ENCODE measurements at regions not wholly inside any gene's neighbourhood (a gene's known extent, or its start where the extent isn't known, plus 50 kb on each side); places are given as distances from the start of the nearest gene placed in this dataset.

GRCh38 chr21:36247316-36248010 is 72.5 kb upstream of the MORC3 start:
- TF ChIP-seq, protein P1, sequence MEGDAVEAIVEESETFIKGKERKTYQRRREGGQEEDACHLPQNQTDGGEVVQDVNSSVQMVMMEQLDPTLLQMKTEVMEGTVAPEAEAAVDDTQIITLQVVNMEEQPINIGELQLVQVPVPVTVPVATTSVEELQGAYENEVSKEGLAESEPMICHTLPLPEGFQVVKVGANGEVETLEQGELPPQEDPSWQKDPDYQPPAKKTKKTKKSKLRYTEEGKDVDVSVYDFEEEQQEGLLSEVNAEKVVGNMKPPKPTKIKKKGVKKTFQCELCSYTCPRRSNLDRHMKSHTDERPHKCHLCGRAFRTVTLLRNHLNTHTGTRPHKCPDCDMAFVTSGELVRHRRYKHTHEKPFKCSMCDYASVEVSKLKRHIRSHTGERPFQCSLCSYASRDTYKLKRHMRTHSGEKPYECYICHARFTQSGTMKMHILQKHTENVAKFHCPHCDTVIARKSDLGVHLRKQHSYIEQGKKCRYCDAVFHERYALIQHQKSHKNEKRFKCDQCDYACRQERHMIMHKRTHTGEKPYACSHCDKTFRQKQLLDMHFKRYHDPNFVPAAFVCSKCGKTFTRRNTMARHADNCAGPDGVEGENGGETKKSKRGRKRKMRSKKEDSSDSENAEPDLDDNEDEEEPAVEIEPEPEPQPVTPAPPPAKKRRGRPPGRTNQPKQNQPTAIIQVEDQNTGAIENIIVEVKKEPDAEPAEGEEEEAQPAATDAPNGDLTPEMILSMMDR (conservative IDR thresholded peaks at IDR 0.05 in 1 of 2, IDR thresholded peaks at IDR 0.05 in 1 of 2; ENCODE audit: low read depth in 1 of 2, low read length in 2 of 2) = no peak
- no peak for TF ChIP-seq EZH2 (IDR thresholded peaks at IDR 0.05; ENCODE audit: low read length, missing control alignments)
- Histone ChIP-seq H3K4me2 (ENCODE audit: extremely low read depth, insufficient read depth, low read length) (no peak overlapping the region), H3K9ac (ENCODE audit: insufficient read depth, low read length) (no peak overlapping the region), H3K27me3 (ENCODE audit: control insufficient read depth, insufficient read depth, low read length) (no peaks in the 10 kb centered on the region), H3K4me3 (replicated peaks in 1 of 4; ENCODE audit: control extremely low read depth in 1 of 4, insufficient read depth in 1 of 4, low read depth in 3 of 4, low read length in 4 of 4) (no peak overlapping the region), H3K27ac (ENCODE audit: insufficient read depth, low read length) (no peak overlapping the region), H3K79me2 (ENCODE audit: control insufficient read depth, insufficient read depth, low read length) (no peaks in the 10 kb centered on the region), H3K4me1 (ENCODE audit: control insufficient read depth, extremely low read depth, insufficient read depth, low read length) (no peaks in the 10 kb centered on the region), H3K9me3 (ENCODE audit: control insufficient read depth, insufficient read depth, low read depth, low read length) (no peaks in the 10 kb centered on the region), H3K36me3 (ENCODE audit: control insufficient read depth, insufficient read depth, low read length) (peaks cover 16% of the 10 kb centered on the region), H4K20me1 (ENCODE audit: control insufficient read depth, extremely low read depth, insufficient read depth, low read length) (no peaks in the 10 kb centered on the region), H2AFZ (ENCODE audit: low read length) (no peak overlapping the region)
- DNase-seq (ENCODE audit: low read depth in 2 of 2) = peak in 1 of 2 donors; percentile 67

GRCh38 chr21:36249576-36250422 is 70.2 kb upstream of the MORC3 start:
- TF ChIP-seq, protein P1 (conservative IDR thresholded peaks at IDR 0.05 in 1 of 2, IDR thresholded peaks at IDR 0.05 in 1 of 2; ENCODE audit: low read depth in 1 of 2, low read length in 2 of 2) = no peak
- TF ChIP-seq EZH2 (IDR thresholded peaks at IDR 0.05; ENCODE audit: low read length, missing control alignments) = no peak
- H3K27me3 ChIP-seq (ENCODE audit: control insufficient read depth, insufficient read depth, low read length) = no peaks in the 10 kb centered on the region
- DNase-seq (ENCODE audit: low read depth in 2 of 2) = no peak
- no peak overlapping the region for H3K4me3 ChIP-seq (replicated peaks in 1 of 4; ENCODE audit: control extremely low read depth in 1 of 4, insufficient read depth in 1 of 4, low read depth in 3 of 4, low read length in 4 of 4)
- H3K4me2 ChIP-seq (ENCODE audit: extremely low read depth, insufficient read depth, low read length) = no peak overlapping the region
- no peaks in the 10 kb centered on the region for H4K20me1 ChIP-seq (ENCODE audit: control insufficient read depth, extremely low read depth, insufficient read depth, low read length)
- H3K27ac ChIP-seq (ENCODE audit: insufficient read depth, low read length) = no peak overlapping the region
- H3K9ac ChIP-seq (ENCODE audit: insufficient read depth, low read length) = no peak overlapping the region
- H3K36me3 ChIP-seq (ENCODE audit: control insufficient read depth, insufficient read depth, low read length) = peaks cover 16% of the 10 kb centered on the region
- H3K4me1 ChIP-seq (ENCODE audit: control insufficient read depth, extremely low read depth, insufficient read depth, low read length) = no peaks in the 10 kb centered on the region
- H2AFZ ChIP-seq (ENCODE audit: low read length) = no peak overlapping the region
- H3K9me3 ChIP-seq (ENCODE audit: control insufficient read depth, insufficient read depth, low read depth, low read length) = no peaks in the 10 kb centered on the region
- no peaks in the 10 kb centered on the region for H3K79me2 ChIP-seq (ENCODE audit: control insufficient read depth, insufficient read depth, low read length)

DNA sequence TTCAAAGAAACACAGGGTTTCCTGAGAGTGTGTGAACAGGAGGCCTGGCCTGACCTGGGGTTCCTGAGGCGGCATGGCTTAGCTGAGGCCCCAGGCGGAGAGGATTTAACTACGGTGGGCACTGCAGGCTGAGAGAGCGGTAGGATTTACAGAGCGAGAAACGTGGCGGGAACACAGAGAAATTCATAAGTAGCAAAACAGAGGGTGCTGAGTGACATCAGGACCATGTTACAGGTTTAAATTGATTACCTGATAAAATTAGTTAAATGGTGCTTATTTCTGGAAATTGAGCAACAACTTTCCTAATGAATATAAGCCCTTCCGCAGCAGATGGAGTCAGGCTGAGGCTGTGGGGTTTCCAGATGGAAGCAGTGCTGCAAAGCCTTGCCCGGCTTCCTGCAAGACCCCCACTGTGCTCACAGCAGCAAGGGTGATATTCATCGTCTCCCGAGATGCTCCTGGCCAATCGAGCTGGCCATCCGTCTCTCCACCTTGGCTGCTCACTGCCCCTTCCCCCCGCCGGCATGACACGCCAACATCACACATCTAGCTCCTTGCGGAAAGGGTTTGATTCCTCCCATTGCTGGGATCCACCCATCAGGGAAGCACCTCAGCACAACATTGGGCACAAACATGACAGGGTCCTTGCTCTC is 69.4 kb upstream of the MORC3 start:
- H3K27ac ChIP-seq (ENCODE audit: insufficient read depth, low read length) = no peak overlapping the region
- H3K4me2 ChIP-seq (ENCODE audit: extremely low read depth, insufficient read depth, low read length) = no peak overlapping the region
- no peak overlapping the region for H3K4me3 ChIP-seq (replicated peaks in 1 of 4; ENCODE audit: control extremely low read depth in 1 of 4, insufficient read depth in 1 of 4, low read depth in 3 of 4, low read length in 4 of 4)
- no peaks in the 10 kb centered on the region for H3K27me3 ChIP-seq (ENCODE audit: control insufficient read depth, insufficient read depth, low read length)
- H3K36me3 ChIP-seq (ENCODE audit: control insufficient read depth, insufficient read depth, low read length) = peaks cover 12% of the 10 kb centered on the region
- no peaks in the 10 kb centered on the region for H4K20me1 ChIP-seq (ENCODE audit: control insufficient read depth, extremely low read depth, insufficient read depth, low read length)
- no peaks in the 10 kb centered on the region for H3K4me1 ChIP-seq (ENCODE audit: control insufficient read depth, extremely low read depth, insufficient read depth, low read length)
- TF ChIP-seq, protein P1 (conservative IDR thresholded peaks at IDR 0.05 in 1 of 2, IDR thresholded peaks at IDR 0.05 in 1 of 2; ENCODE audit: low read depth in 1 of 2, low read length in 2 of 2) = no peak
- H3K79me2 ChIP-seq (ENCODE audit: control insufficient read depth, insufficient read depth, low read length) = no peaks in the 10 kb centered on the region
- H3K9me3 ChIP-seq (ENCODE audit: control insufficient read depth, insufficient read depth, low read depth, low read length) = no peaks in the 10 kb centered on the region
- no peak overlapping the region for H3K9ac ChIP-seq (ENCODE audit: insufficient read depth, low read length)
- no peak overlapping the region for H2AFZ ChIP-seq (ENCODE audit: low read length)
- DNase-seq (ENCODE audit: low read depth in 2 of 2) = no peak
